ENCODE measurements at regions not wholly inside any gene's neighbourhood (a gene's known extent, or its start where the extent isn't known, plus 50 kb on each side); places are given as distances from the start of the nearest gene placed in this dataset.
A peak's percentile ranks its signal among the peaks of the same experiment; 100 is the strongest.
"Not testable (repeated sequence)": the region's sequence is repeated elsewhere in the genome, so short reads cannot be mapped to it uniquely, and the experiment has no call there.

DNA sequence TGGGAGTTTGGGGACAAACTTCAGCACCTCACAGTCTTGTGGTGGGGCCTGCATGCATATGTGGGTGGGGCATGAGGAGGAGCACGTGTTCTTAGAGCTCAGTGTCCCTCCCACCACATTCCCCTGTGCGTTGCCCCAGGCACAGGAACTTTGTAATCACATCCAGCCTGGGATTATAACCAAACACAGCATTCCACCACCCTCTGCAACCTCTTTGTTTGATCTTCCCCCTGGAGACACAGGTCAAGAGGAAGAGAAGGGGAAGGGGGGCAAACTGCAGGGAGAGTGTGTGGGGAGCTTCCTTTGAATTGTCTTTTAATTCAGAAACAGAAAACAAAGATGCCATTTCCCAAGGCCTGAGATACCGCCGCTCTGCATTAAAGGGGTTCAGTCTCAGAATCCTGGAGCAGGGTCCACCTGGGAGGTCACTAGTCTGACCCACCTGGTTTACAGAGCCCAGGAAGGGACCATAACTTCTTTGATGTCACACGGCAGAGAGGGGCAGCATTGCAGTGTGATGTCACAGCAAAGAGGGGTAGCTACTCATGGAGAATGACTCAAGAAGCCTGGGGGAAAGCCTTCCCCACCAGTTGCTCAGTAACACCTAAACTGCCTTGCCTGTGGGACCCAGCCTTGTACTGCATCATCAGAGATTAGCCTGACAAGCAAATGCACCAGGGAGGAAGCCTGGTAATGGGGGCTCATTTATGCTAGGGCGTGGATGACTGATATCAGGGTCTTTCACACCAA lies 106.3 kb upstream of the RNU6-1 start:
- peak; percentile 34 for DNase-seq (ENCODE audit: low spot score)

- DNase-seq (ENCODE audit: low spot score), result no peak
Observed at GRCh38 chr15:67946701-67947100, 106.9 kb upstream of the RNU6-1 start.

- no peak for DNase-seq (ENCODE audit: low spot score)
Observed at GRCh38 chr15:67947254-67948039, 106.7 kb upstream of the PIAS1 start.

DNA sequence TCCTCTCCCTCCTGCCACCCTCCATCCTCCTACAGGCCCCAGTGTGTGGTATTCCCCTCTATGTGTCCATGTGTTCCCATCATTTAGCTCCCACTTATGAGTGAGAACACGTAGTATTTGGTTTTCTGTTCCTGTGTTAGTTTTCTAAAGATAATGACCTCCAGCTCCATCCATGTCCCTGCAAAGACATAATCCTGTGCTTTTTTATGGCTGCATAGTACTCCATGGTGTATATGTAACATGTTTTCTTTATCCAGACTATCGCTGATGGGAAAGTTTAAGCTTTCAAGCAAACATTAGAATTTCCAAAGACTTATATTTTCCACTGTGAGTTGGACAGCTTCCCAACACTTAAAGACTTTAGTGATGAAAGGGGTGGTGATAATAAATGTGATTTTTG lies 105.9 kb upstream of the PIAS1 start:
- DNase-seq (ENCODE audit: low spot score), result no peak

DNA sequence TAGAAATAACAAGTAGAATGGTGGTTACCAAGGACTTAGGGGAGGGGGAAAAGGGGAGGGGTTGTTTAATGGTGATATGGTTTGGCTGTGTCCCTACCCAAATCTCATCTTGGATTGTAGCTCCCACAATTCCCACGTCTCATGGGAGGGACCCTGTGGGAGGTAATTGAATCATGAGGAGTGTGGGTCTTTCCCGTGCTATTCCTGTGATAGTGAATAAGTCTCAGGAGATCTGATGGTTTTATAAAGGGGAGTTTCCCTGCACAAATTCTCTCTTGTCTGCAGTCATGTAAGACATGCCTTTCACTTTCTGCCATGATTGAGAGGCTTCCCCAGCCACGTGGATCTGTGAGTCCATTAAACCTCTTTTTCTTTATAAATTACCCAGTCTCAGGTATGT lies 102.9 kb upstream of the PIAS1 start:
- not testable (repeated sequence) for DNase-seq (ENCODE audit: low spot score)

GRCh38 chr15:67953299-67953698 lies 100.8 kb upstream of the PIAS1 start:
- no peak for DNase-seq (ENCODE audit: low spot score)

GRCh38 chr15:67955252-67955651 lies 98.9 kb upstream of the PIAS1 start:
- DNase-seq (ENCODE audit: low spot score), result no peak

DNA sequence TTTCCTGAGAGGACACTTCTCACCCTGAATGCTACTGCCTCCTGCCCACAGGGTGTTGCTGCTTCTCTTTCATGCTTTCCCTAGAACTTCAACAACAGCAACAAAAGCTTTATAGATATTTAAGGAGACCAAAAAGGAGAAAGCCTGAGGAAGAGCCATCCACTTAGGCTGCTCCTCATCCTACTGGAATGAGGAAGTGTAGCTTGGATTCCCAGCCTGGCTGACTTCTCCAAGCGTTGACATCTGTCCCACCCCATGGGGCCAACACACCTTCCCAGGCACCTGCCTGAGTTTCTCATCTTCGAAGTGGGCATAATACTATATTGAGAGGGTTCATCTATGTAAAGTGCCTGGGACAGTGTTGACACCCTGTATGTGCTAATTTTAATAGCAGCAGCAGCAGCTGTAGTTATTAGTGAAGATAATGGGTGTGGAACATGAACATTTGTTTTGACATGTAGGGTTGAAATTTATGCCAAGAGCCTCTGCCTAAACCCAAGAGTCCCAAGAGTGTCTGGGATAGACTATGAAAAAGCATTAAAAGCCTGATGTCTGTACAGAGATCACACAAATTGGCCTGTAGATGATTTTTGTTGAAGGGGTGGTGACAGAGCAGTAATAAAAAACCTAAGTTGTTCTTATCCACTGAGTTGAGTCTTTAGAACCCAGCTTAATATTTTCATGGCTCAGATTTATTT lies 96.5 kb upstream of the PIAS1 start:
- no peak for DNase-seq (ENCODE audit: low spot score)

- no peak for DNase-seq (ENCODE audit: low spot score)
Observed at GRCh38 chr15:67967871-67968431, 86.2 kb upstream of the PIAS1 start.

DNA sequence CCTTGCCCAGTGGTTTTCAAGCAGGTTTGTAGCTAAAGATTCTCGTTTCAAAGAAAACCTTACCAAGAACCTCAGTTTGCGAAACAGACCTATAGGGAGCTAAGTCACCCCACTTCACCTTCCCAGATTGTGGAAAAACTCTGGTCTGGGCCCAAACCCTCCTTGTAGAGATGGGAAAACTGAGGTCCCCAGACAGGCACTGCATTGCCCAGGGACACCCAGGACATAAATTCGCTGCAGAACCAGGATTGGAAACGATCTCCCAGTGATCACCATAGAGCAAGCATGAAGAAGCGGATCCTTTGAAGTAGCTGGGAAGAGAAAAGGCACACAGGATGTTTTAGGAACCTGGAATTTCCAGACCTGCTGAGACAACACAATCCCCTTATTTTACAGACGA lies 85.6 kb upstream of the PIAS1 start:
- DNase-seq (ENCODE audit: low spot score), result no peak

DNA sequence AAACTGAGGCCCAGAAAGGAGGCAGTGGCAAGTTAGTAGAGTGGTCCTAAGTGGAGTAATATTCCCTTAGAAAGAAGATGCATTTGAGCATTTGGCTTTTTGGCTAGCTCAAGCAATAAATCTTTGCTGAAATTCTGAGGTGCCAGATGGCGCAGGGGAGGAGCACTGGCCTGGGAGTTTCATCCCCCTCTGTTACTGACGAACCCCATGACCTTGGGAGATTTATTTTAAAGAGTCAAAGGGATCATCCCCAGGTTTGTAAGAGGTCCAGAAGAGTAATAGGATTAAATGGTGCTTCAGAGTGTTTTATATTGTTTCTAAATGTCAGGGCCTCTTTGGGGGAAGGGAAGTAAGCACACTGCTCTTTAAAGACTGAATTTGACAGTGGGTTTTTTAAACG lies 85.1 kb upstream of the PIAS1 start:
- DNase-seq (ENCODE audit: low spot score), result no peak

DNA sequence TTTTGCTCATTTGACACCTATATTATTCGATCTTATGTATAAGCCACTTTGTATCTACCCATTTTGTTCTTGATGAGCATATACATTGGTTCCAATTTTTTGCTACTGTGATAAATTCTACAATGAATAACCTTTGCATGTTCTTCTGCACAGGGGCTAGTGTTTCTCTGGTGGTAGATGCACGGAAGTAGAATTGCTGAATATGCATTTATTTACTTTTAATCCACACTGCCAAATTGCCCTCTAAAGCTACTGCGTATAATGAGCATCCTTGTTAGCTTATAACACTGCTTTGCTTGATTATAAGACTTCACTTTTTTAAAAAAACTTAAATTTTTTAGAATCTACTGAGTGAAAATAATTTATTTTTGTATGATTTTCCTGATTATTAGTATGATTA lies 84.2 kb upstream of the PIAS1 start:
- no peak for DNase-seq (ENCODE audit: low spot score)

DNA sequence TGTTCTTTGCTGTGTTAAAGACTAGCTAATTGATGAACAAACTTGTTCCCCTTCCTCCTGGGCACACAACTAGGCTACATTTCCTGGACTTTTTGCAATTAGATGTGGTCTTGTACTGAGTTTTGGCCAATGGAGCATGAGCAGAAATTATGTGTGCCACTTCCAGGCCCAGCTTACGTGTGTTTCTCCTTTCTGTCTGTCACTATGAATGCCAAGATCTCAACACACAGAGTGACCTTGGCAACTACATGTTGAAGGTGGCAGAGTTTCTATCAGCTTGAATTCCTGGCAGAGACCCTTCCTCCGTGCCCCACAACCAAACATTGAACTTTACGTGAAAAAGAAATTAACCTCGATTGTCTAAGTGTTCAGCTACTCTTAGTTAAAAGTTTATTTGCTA lies 81.7 kb upstream of the PIAS1 start:
- DNase-seq (ENCODE audit: low spot score), result no peak

- no peak for DNase-seq (ENCODE audit: low spot score)
Observed at GRCh38 chr15:67973846-67974245, 80.3 kb upstream of the PIAS1 start.

GRCh38 chr15:67976506-67977073 lies 77.5 kb upstream of the PIAS1 start:
- DNase-seq (ENCODE audit: low spot score), result no peak

GRCh38 chr15:67977414-67978089 lies 76.6 kb upstream of the PIAS1 start:
- no peak for DNase-seq (ENCODE audit: low spot score)

DNA sequence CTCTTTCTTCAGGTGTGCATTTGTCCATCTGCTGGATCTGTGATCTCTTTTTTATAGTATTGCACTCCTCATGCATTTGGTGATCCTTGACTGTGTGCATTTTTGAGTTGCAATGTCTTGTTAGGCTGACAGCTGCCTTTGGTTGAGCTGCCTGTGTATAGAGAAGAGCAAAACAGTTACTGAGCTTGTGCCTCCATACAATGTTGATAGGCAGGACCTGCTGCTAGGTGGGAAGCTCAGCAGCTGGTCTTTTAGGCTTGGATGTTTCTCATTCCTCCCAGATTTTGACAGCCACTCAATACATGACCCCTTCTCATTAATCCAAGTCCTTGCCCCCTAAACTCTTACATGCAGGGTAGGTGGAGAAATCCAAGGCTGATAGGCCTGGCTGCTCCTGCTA lies 74.8 kb upstream of the PIAS1 start:
- no peak for DNase-seq (ENCODE audit: low spot score)

DNA sequence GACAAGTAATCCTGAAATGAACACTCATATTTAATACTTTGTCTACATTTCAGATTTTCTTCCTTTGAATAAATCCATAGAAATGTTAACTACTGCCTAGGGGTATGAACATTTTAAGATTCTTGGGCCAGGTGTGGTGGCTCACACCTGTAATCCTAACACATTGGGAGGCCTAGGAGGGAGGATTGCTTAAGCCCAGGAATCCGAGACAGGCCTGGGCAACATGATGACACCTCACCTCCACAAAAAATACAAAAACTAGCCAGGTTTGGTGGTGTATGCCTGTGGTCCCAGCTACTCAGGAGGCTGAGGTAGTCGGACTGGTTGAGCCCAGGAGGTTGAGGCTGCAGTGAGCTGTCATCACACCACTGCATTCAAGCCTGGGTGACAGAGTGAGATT lies 73.9 kb upstream of the PIAS1 start:
- no peak for DNase-seq (ENCODE audit: low spot score)

DNA sequence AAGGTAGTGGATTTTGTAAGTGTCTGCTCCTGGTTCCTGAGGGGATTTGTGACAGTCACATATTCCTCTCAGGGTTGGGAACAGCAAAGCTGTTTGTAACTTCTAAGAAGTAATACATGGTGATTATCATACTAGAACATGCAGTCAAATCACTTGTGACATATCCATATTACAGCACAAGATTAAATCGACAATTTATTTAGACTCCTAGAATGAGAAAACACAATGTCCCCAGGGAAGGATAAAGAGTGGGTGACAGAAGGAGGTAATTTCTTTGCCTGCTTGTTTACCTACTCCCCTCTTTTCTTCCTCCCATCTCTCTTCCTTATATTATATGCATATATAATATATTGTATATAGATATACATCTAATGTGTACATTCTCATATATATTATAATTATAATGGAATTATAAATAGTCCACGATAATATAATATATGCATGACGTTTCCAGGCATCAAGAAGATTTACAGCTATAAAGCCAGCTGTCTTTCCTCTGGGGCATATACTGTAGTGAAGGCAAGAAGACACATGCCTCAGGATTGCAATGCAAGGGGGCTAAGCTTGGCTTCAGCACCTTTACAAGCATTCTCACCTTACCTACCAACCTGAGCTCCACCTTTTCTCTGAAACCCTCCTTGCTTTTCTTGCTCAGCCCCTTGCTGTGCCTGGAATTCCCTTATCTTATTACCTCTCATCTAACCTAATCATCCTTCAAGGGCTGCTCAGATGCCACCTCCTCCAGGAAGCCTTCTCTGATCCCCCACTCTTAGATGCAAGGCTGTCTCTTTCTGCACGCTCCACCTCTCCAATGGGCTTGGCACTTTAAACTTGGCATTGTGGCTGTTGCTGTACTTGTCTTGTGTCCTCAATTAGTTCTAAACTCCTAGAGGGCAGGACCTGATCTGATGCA lies 73.1 kb upstream of the PIAS1 start:
- no peak for DNase-seq (ENCODE audit: low spot score)

GRCh38 chr15:67981848-67982247 lies 72.3 kb upstream of the PIAS1 start:
- DNase-seq (ENCODE audit: low spot score), result no peak

DNA sequence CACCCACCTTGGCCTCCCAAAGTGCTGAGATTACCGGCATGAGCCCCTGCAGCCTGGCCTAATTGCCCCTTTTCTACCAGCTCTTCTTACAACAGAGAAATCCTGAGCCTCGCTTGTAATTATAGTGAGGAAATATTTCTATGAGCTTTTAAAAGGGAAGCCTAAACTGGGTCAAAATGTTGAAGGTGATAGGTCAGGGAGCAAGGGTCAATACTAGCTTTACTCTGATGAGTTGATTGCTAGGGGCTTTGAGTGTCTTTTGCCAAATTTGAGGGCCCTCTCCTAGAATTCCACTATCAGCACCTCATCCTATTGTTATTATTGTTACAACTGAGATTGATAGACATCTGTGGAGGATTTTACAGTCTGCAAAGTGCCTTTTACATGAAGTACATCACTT lies 62.4 kb upstream of the PIAS1 start:
- no peak for DNase-seq (ENCODE audit: low spot score)

All from LoVo (cell line).